Calu3 (cell line): ENCODE measurements at regions not wholly inside any gene's neighbourhood (a gene's known extent, or its start where the extent isn't known, plus 50 kb on each side); places are given as distances from the start of the nearest gene placed in this dataset.

Experiments
- BruUV-seq: library from RNA; stranded (reverse); fragments of 400-500 nt; replicated peaks from 2 replicates; lab custom pipeline; 2021; lab: Mats Ljungman, UMichigan
- CTCF ChIA-PET: fragments of 300-600 bp; sonication (Branson Sonifier 250); formaldehyde crosslinking; loops from one replicate; lab custom pipeline; 2022; ENCODE audit warnings: antibody characterized with exemption; lab: Charles Lee
- DNase-seq: peaks from one replicate; pipeline ENCODE4 v3.0.0; 2022
- H3K27ac Mint-ChIP-seq: one replicate; pipeline ENCODE4 v1.8.0; 2022; ENCODE audit warnings: mixed read lengths; ENCODE audit not compliant: unreplicated experiment
- H3K27me3 Mint-ChIP-seq: one replicate; pipeline ENCODE4 v1.8.0; 2022; ENCODE audit warnings: mixed read lengths; ENCODE audit not compliant: unreplicated experiment
- H3K36me3 Mint-ChIP-seq: one replicate; pipeline ENCODE4 v1.8.0; 2022; ENCODE audit warnings: mild to moderate bottlenecking, moderate library complexity, mixed read lengths; ENCODE audit not compliant: insufficient read depth, unreplicated experiment
- H3K4me1 Mint-ChIP-seq: one replicate; pipeline ENCODE4 v1.8.0; 2022; ENCODE audit warnings: mild to moderate bottlenecking, low read depth, mixed read lengths; ENCODE audit not compliant: unreplicated experiment
- H3K4me3 Mint-ChIP-seq: one replicate; pipeline ENCODE4 v1.8.0; 2022; ENCODE audit warnings: mild to moderate bottlenecking, low read depth, moderate library complexity, mixed read lengths; ENCODE audit not compliant: unreplicated experiment
- H3K9me3 Mint-ChIP-seq: one replicate; pipeline ENCODE4 v1.8.0; 2022; ENCODE audit warnings: low read depth, mixed read lengths; ENCODE audit not compliant: unreplicated experiment
- intact Hi-C: fragments of 100-400 bp; cut with micrococcal nuclease; formaldehyde crosslinking; loops from one replicate; pipeline ENCODE4 v1.10.0; 2022; ENCODE audit not compliant: unreplicated experiment
- TF ChIP-seq, protein P1 (sequence below): fragments of 200-600 bp; IDR thresholded peaks from one replicate; pipeline ENCODE4 v1.8.0; 2022; ENCODE audit warnings: antibody characterized with exemption; ENCODE audit not compliant: unreplicated experiment

DNA sequence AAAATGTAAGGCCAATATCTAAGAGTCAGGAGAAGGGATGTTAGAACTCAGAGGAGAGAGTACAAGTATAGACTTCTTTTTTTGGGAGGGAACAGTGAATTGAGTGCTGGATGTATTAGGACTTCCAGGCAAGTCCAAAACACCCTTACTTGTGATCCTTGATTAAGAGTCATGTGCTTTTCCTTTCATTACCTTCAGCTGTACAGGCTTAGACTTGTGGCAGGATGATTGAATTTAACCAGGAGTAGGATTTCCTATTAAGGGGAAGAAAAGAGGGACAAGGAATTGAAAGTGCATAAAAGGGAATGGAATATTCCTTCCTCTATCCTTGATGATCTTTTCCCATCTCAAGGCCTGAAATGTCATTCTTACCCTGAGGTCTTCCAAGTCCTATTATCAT is 606.7 kb downstream of the STIM2 start:
- no TSS peak for BruUV-seq
- H3K36me3 Mint-ChIP-seq: no peaks in the 10 kb centered on the region
- no peak overlapping the region for H3K4me3 Mint-ChIP-seq
- H3K4me1 Mint-ChIP-seq: no peaks in the 10 kb centered on the region
- no peak for DNase-seq
- H3K27ac Mint-ChIP-seq: no peak overlapping the region
- TF ChIP-seq, protein P1, sequence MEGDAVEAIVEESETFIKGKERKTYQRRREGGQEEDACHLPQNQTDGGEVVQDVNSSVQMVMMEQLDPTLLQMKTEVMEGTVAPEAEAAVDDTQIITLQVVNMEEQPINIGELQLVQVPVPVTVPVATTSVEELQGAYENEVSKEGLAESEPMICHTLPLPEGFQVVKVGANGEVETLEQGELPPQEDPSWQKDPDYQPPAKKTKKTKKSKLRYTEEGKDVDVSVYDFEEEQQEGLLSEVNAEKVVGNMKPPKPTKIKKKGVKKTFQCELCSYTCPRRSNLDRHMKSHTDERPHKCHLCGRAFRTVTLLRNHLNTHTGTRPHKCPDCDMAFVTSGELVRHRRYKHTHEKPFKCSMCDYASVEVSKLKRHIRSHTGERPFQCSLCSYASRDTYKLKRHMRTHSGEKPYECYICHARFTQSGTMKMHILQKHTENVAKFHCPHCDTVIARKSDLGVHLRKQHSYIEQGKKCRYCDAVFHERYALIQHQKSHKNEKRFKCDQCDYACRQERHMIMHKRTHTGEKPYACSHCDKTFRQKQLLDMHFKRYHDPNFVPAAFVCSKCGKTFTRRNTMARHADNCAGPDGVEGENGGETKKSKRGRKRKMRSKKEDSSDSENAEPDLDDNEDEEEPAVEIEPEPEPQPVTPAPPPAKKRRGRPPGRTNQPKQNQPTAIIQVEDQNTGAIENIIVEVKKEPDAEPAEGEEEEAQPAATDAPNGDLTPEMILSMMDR: no peak
- CTCF ChIA-PET: no interaction called here
- intact Hi-C loops: no loop called here
- H3K27me3 Mint-ChIP-seq: no peaks in the 10 kb centered on the region
- H3K9me3 Mint-ChIP-seq: peaks cover 6% of the 10 kb centered on the region

DNA sequence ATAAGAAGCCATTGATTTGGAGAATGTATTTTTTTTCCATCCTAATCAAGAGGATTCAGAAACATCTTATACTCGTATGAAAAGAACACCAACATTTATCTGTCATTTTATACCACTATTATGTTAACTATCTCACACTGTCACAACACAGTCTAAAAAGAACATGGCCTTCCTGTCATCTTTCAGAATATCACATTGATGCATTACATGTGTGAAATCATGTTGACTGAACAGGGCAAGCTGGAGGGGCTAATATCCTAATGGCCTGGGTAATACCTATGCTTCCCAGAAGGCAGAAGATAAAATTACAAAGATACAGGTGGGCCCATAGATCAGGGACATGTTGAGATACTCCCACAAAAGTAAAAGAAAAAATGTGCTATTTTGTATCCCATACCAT is 611.7 kb downstream of the STIM2 start:
- intact Hi-C loops: no loop called here
- no peak for DNase-seq
- CTCF ChIA-PET: no interaction called here
- TF ChIP-seq, protein P1: no peak
- H3K27me3 Mint-ChIP-seq: no peaks in the 10 kb centered on the region
- no peaks in the 10 kb centered on the region for H3K4me1 Mint-ChIP-seq
- H3K27ac Mint-ChIP-seq: no peak overlapping the region
- H3K9me3 Mint-ChIP-seq: peaks cover 2% of the 10 kb centered on the region
- BruUV-seq: no TSS peak
- no peaks in the 10 kb centered on the region for H3K36me3 Mint-ChIP-seq
- no peak overlapping the region for H3K4me3 Mint-ChIP-seq

DNA sequence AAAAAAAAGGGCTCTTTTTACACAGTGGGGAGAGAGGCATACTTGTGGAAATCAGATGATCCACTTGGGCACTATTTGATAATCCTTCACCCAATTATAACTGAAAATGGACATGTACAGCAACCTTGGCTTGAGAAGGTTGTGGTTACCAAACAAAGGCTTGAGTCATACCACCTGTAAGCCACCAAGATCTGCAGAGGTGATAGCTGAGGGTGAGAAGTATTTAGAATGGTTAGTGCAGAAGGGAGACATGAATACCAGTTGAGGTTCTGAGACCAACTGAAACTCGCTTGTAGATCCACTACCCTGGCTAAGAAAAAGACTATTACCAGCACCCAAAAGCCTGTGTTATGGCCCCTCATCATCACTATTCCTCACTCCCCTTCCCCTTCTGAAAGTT is 614.0 kb downstream of the STIM2 start:
- Mint-ChIP-seq H3K9me3 (no peaks in the 10 kb centered on the region), H3K27me3 (no peaks in the 10 kb centered on the region), H3K36me3 (no peaks in the 10 kb centered on the region), H3K27ac (no peak overlapping the region), H3K4me3 (no peak overlapping the region), H3K4me1 (no peaks in the 10 kb centered on the region)
- intact Hi-C loops: no loop called here
- DNase-seq: no peak
- BruUV-seq: no TSS peak
- CTCF ChIA-PET: no interaction called here
- TF ChIP-seq, protein P1: no peak

DNA sequence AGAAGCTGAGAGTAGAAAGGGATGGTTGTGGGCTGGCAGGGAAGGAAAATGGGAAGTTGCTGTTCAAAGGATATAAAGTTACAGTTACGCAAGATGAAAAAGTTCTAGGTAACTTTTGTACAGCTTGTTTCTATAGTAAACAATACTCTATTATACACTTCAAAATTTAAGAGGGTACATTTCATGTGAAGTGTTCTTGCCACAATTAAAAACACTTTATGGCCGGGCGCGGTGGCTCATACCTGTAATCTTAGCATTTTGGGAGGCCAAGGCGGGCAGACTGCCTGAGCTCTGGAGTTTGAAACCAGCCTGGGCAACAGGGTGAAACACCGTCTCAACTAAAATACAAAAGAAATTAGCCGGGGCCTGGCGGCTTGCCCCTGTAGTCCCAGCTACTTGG is 623.6 kb downstream of the STIM2 start:
- TF ChIP-seq, protein P1: no peak
- CTCF ChIA-PET: no interaction called here

DNA sequence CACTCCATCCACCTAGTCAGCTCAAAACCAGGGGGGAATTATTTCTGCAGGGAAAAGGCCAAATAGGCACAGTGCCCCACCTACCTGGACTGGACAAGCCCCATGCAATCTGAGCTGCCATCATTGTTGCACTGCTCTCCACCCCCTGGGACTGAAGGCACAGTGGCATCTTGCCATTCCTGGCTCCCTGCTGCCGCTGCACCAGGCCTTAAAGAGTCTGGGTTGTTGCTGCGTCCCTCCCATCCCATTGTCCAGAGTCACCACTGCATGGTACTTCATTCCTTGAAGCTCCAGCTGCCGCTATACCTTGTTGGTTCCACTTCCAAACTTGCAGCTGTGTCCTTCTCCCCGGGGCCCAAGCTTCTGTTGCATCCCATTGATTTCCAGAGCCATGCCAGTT is 629.7 kb downstream of the STIM2 start:
- Mint-ChIP-seq H3K4me3 (no peak overlapping the region), H3K4me1 (no peaks in the 10 kb centered on the region), H3K9me3 (no peaks in the 10 kb centered on the region), H3K27me3 (no peaks in the 10 kb centered on the region), H3K27ac (no peak overlapping the region), H3K36me3 (no peaks in the 10 kb centered on the region)
- BruUV-seq: no TSS peak
- CTCF ChIA-PET: no interaction called here
- no peak for DNase-seq
- TF ChIP-seq, protein P1: no peak
- intact Hi-C loops: no loop called here

More for the DNA sequence above, 623.6 kb downstream of the STIM2 start:
- no TSS peak for BruUV-seq
- no peaks in the 10 kb centered on the region for H3K9me3 Mint-ChIP-seq
- intact Hi-C loops: no loop called here
- DNase-seq: no peak
- H3K4me1 Mint-ChIP-seq: no peaks in the 10 kb centered on the region
- no peaks in the 10 kb centered on the region for H3K27me3 Mint-ChIP-seq
- no peak overlapping the region for H3K4me3 Mint-ChIP-seq
- no peak overlapping the region for H3K27ac Mint-ChIP-seq
- no peaks in the 10 kb centered on the region for H3K36me3 Mint-ChIP-seq
